ENCODE measurements at regions not wholly inside any gene's neighbourhood (a gene's known extent, or its start where the extent isn't known, plus 50 kb on each side); places are given as distances from the start of the nearest gene placed in this dataset.

DNA sequence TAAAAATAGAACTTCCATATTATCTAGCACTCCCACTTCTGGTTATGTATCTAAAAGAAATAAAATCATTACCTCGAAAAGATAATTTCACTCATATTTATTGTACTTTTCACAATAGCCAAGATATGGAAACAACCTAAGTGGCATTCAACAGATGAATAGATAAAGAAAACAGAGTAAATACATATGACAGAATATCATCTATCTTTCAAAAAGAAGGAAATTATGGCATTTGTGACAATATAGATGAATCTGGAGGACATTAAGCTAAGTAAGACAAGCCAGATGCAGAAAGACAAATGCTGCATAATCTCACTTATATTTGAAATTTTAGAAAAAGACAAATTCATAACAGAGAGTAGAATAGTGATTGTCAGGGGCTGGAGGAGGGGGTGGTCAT, 590.0 kb upstream of the ANO3 start:
- no peak for DNase-seq (ENCODE audit: low spot score)
- CTCF ChIA-PET: interaction anchor here (0.5 kb wide), 1 partner anchor 1975 kb away, joined by 3 read pairs; no protein-coding TSS in a partner anchor
- POLR2A ChIA-PET (ENCODE audit: low non-redundant PET): no interaction called here
- H3K27ac ChIP-seq: no peak overlapping the region
- TF ChIP-seq, protein P1, sequence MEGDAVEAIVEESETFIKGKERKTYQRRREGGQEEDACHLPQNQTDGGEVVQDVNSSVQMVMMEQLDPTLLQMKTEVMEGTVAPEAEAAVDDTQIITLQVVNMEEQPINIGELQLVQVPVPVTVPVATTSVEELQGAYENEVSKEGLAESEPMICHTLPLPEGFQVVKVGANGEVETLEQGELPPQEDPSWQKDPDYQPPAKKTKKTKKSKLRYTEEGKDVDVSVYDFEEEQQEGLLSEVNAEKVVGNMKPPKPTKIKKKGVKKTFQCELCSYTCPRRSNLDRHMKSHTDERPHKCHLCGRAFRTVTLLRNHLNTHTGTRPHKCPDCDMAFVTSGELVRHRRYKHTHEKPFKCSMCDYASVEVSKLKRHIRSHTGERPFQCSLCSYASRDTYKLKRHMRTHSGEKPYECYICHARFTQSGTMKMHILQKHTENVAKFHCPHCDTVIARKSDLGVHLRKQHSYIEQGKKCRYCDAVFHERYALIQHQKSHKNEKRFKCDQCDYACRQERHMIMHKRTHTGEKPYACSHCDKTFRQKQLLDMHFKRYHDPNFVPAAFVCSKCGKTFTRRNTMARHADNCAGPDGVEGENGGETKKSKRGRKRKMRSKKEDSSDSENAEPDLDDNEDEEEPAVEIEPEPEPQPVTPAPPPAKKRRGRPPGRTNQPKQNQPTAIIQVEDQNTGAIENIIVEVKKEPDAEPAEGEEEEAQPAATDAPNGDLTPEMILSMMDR (conservative IDR thresholded peaks at IDR 0.05; ENCODE audit: low read depth): no peak

DNA sequence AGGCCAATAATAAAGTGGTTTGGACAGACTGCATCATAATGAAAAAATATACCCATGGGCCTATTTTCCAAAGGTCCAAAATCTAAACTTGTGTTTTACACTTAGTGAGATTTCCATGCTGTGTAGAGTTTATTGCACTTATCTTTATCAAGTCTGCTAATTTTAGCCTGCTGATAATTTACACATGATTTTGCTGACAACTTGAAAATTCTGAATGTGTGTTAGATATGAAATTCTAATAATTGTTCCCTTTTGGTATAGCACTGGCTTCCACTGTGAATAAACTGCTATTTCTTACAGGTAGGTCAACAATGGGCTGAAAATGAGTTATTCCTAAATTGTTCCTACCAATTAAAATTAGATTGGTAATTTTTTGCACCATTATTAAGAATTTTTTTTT, 589.1 kb upstream of the ANO3 start:
- no peak for DNase-seq (ENCODE audit: low spot score)
- ChIA-PET POLR2A (ENCODE audit: low non-redundant PET) (no interaction called here), CTCF (interaction anchor here (0.6 kb wide), 1 partner anchor 340 kb away, joined by 4 read pairs; no protein-coding TSS in a partner anchor)
- TF ChIP-seq, protein P1 (conservative IDR thresholded peaks at IDR 0.05; ENCODE audit: low read depth): no peak
- H3K27ac ChIP-seq: no peak overlapping the region

DNA sequence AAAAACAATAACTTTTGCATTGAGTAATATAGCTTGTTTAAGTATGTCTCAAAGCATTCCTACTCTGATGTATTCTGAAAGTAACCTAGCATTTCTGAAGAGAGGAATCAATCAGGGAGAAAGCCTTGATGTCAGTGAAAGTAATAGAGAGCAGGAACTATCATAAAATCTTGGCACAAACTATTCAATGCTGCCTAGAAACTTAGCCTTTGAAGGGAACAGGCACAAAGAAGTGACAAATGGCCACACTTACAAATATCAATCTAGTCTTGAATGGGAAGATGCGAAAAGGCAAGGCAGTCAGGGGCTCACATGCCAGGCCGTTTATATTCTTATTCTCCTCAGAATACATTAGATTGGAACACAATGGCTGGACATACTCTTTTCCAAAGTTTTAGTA, 576.5 kb upstream of the ANO3 start:
- TF ChIP-seq, protein P1 (conservative IDR thresholded peaks at IDR 0.05; ENCODE audit: low read depth): no peak
- no peak overlapping the region for H3K27ac ChIP-seq
- POLR2A ChIA-PET (ENCODE audit: low non-redundant PET): no interaction called here
- no peak for DNase-seq (ENCODE audit: low spot score)
- CTCF ChIA-PET: no interaction called here

DNA sequence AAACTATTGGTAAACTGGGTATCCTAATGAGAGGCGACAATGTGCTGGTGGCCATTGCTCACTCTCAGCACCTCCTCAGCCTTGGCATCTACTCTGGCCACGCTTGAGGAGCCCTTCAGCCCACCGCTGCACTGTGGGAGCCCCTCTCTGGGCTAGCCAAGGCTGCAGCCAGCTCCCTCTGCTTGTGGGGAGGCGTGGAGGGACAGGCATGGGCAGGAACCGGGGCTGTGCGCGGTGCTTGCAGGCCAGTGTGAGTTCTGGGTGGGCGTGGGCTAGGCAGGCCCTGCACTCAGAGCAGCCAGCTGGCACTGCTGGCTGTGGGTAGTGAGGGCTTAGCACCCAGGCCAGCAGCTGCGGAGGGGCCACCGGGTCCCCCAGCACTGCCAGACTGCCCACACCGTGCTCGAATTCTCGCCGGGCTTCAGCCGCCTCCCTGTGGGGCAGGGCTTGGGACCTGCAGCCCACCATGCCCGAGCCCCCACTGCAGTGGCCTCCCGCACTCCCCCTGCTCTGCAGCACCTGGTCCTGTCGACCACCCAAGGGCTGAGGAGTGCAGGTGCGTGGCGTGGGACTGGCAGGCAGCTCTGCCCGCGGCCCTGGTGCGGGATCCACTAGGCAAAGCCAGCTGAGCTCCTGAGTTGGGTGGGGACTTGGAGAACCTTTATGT, 575.9 kb upstream of the ANO3 start:
- H3K27ac ChIP-seq: no peak overlapping the region
- no peak for DNase-seq (ENCODE audit: low spot score)
- ChIA-PET POLR2A (ENCODE audit: low non-redundant PET) (no interaction called here), CTCF (interaction anchor here (0.6 kb wide), 1 partner anchor 1151 kb away, joined by 3 read pairs; no protein-coding TSS in a partner anchor)
- TF ChIP-seq, protein P1 (conservative IDR thresholded peaks at IDR 0.05; ENCODE audit: low read depth): no peak

DNA sequence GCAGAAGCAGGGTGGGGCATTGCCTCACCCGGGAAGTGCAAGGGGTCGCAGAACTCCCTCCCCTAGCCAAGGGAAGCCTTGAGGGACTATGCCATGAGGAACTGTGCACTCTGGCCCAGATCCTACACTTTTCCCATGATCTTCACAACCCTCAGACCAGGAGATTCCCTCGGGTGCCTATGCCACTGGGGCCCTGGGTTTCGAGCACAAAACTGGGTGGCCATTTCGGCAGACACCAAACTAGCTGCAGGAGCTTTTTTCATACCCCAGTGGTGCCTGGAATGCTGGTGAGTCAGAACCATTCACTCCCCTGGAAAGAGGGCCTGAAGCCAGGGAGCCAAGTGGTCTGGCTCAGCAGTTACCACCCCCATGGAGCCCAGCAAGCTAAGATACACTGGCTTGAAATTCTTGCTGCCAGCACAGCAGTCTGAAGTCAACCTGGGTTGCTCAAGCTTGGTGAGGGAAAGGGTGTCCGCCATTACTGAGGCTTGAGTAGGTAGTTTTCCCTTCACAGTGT, 573.7 kb upstream of the ANO3 start:
- no peak for DNase-seq (ENCODE audit: low spot score)
- no peak overlapping the region for H3K27ac ChIP-seq
- ChIA-PET CTCF (no interaction called here), POLR2A (ENCODE audit: low non-redundant PET) (no interaction called here)
- TF ChIP-seq, protein P1 (conservative IDR thresholded peaks at IDR 0.05; ENCODE audit: low read depth): no peak

DNA sequence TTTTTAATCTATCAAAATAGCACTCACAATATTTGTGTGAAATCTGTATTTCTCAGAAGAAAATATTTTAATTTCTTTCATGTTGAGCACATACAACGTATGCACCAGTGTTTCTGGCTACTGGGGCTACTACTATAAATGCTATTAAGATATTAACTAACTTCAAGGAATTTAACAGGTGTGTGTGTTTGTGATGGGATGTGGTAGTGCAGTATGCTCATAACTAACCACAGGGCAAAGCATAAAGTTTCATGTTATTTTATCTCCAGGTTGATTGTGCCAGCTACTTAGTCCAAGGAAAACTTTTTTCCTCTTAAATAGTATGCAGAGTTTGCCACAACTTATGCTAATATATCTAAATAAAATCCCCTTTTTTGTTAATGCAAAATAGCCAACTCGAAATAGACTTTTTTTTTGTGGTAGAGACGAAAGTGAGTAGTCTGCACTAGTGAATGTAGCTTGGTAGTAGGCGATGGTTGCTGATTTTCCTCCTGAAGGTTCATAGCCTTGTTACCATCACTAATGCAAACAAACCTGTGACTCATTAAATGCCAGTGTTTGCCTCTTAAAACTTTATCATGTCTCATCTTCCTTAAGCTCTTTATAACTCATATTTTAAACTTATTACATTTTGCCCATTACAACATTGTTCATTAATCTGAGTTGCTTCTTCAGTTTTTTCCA, 565.5 kb upstream of the ANO3 start:
- POLR2A ChIA-PET (ENCODE audit: low non-redundant PET): no interaction called here
- TF ChIP-seq, protein P1 (conservative IDR thresholded peaks at IDR 0.05; ENCODE audit: low read depth): no peak
- CTCF ChIA-PET: interaction anchor here (0.7 to 1.0 kb wide), 2 partner anchors 10 to 34 kb away, joined by 3 read pairs; no protein-coding TSS in a partner anchor

More for the DNA sequence above, 565.5 kb upstream of the ANO3 start:
- DNase-seq (ENCODE audit: low spot score): no peak
- H3K27ac ChIP-seq: no peak overlapping the region

All from RWPE1 (cell line).